K562 (cell line): ENCODE measurements at regions not wholly inside any gene's neighbourhood (a gene's known extent, or its start where the extent isn't known, plus 50 kb on each side); places are given as distances from the start of the nearest gene placed in this dataset.

Experiments
- ARID1B ChIP-seq: fragments of 450-650 bp; IDR thresholded peaks from 2 replicates; pipeline ENCODE4 v1.6.1; 2016; ENCODE audit warnings: antibody characterized with exemption, mild to moderate bottlenecking, inconsistent platforms
- CBX8 ChIP-seq: fragments of 200-600 bp; sonication (generic); IDR thresholded peaks from 2 replicates; pipeline ENCODE4 v1.6.1; 2012; ENCODE audit warnings: borderline replicate concordance, mixed run types, low read depth, mild to moderate bottlenecking, moderate library complexity, mixed read lengths, low read length, control low read depth, inconsistent platforms; ENCODE audit not compliant: poor library complexity, severe bottlenecking; ENCODE audit errors: extremely low read depth
- ELF2 ChIP-seq: fragments of 250-450 bp; sonication (Bioruptor Pico); IDR thresholded peaks from 2 replicates; pipeline ENCODE4 v1.5.0; 2021; ENCODE audit warnings: mild to moderate bottlenecking
- EP400 ChIP-seq: fragments of 450-650 bp; IDR thresholded peaks from 2 replicates; pipeline ENCODE4 v1.6.1; 2017; ENCODE audit warnings: antibody characterized with exemption, mild to moderate bottlenecking, moderate library complexity
- ETV5 ChIP-seq: sonication (generic); formaldehyde crosslinking; IDR thresholded peaks from 2 replicates; pipeline ENCODE4 v1.4.0; 2020; ENCODE audit warnings: low read depth, mild to moderate bottlenecking, missing genetic modification reagents
- GABPA ChIP-seq: fragments of 200-800 bp; sonication (Bioruptor generic); conservative IDR thresholded peaks from 2 replicates; pipeline ENCODE4 v1.6.1; 2016; ENCODE audit warnings: low read depth, missing genetic modification characterization, missing compliant biosample characterization
- HDAC3 ChIP-seq: fragments of 450-650 bp; IDR thresholded peaks from 2 replicates; pipeline ENCODE4 v1.6.1; 2018; ENCODE audit warnings: borderline replicate concordance, mild to moderate bottlenecking, moderate library complexity; ENCODE audit not compliant: partially characterized antibody
- HMG20B ChIP-seq: fragments of 250-450 bp; sonication (Bioruptor Pico); IDR thresholded peaks from 2 replicates; pipeline ENCODE4 v1.5.0; 2021; ENCODE audit warnings: mild to moderate bottlenecking
- L3MBTL2 ChIP-seq: fragments of 450-650 bp; IDR thresholded peaks from 2 replicates; pipeline ENCODE4 v1.6.1; 2016; ENCODE audit warnings: mild to moderate bottlenecking, moderate library complexity
- MAFF ChIP-seq: IDR thresholded peaks from 2 replicates; pipeline ENCODE4 v1.6.1; 2012; ENCODE audit warnings: low read length, improper control_type of control experiment
- NR2C1 ChIP-seq, 2 experiments: fragments of 450-650 bp; IDR thresholded peaks; 2 replicates each; pipeline ENCODE4 v1.6.1; 2017; ENCODE audit warnings: mild to moderate bottlenecking in 2 of 2, antibody characterized with exemption in 1 of 2, inconsistent platforms in 1 of 2, missing compliant biosample characterization in 1 of 2, missing genetic modification characterization in 1 of 2
- NR2C2 ChIP-seq, 2 experiments: fragments of 200-800 bp in 1 of 2; sonication (Bioruptor generic) in 1 of 2; sonication (generic) in 1 of 2; formaldehyde crosslinking in 1 of 2; IDR thresholded peaks; 2 replicates each; pipeline versions ENCODE4 v1.6.1 to v1.8.0; 2016 to 2022; ENCODE audit warnings: mild to moderate bottlenecking in 1 of 2, missing compliant biosample characterization in 1 of 2, missing genetic modification characterization in 1 of 2, missing genetic modification reagents in 1 of 2
- OTX1 ChIP-seq: fragments of 450-650 bp; formaldehyde crosslinking; IDR thresholded peaks from 2 replicates; pipeline ENCODE4 v1.4.0; 2022; ENCODE audit warnings: mild to moderate bottlenecking
- RBM17 ChIP-seq: fragments of 200-400 bp; formaldehyde crosslinking; IDR thresholded peaks from 2 replicates; pipeline ENCODE4 v1.6.1; 2017; ENCODE audit warnings: low read depth, mild to moderate bottlenecking, low read length, borderline replicate concordance
- SAFB ChIP-seq: fragments of 200-400 bp; formaldehyde crosslinking; IDR thresholded peaks from 2 replicates; pipeline ENCODE4 v1.6.1; 2017; ENCODE audit warnings: low read depth, low read length, borderline replicate concordance
- ZC3H8 ChIP-seq: fragments of 450-650 bp; IDR thresholded peaks from 2 replicates; pipeline ENCODE4 v1.6.1; 2017
- ZNF174 ChIP-seq: fragments of 250-450 bp; sonication (Bioruptor Pico); IDR thresholded peaks from 2 replicates; pipeline ENCODE4 v1.4.0; 2020; ENCODE audit warnings: mild to moderate bottlenecking
- ZNF41 ChIP-seq: fragments of 250-450 bp; sonication (Bioruptor Pico); conservative IDR thresholded peaks from 2 replicates; pipeline ENCODE4 v1.4.0; 2020; ENCODE audit warnings: mild to moderate bottlenecking
- ZNF589 ChIP-seq: fragments of 200-800 bp; sonication (Bioruptor generic); IDR thresholded peaks from 2 replicates; pipeline ENCODE4 v1.6.1; 2016; ENCODE audit warnings: low read depth, missing genetic modification characterization, missing compliant biosample characterization
- TF ChIP-seq, protein P1 (sequence below): fragments of 450-650 bp; IDR thresholded peaks from 2 replicates; pipeline ENCODE4 v1.6.1; 2014; ENCODE audit warnings: low read depth, mild to moderate bottlenecking, moderate library complexity, borderline replicate concordance
- TF ChIP-seq, protein P2 (sequence below): fragments of 450-650 bp; IDR thresholded peaks from one replicate; pipeline ENCODE4 v1.6.1; 2018; ENCODE audit warnings: mild to moderate bottlenecking, moderate library complexity; ENCODE audit not compliant: partially characterized antibody
- TF ChIP-seq, protein P3 (sequence below), 2 experiments: IDR thresholded peaks; 2 replicates each; pipeline ENCODE4 v1.6.1; 2012; ENCODE audit warnings: improper control_type of control experiment in 2 of 2, low read depth in 2 of 2, low read length in 2 of 2, borderline replicate concordance in 1 of 2

DNA sequence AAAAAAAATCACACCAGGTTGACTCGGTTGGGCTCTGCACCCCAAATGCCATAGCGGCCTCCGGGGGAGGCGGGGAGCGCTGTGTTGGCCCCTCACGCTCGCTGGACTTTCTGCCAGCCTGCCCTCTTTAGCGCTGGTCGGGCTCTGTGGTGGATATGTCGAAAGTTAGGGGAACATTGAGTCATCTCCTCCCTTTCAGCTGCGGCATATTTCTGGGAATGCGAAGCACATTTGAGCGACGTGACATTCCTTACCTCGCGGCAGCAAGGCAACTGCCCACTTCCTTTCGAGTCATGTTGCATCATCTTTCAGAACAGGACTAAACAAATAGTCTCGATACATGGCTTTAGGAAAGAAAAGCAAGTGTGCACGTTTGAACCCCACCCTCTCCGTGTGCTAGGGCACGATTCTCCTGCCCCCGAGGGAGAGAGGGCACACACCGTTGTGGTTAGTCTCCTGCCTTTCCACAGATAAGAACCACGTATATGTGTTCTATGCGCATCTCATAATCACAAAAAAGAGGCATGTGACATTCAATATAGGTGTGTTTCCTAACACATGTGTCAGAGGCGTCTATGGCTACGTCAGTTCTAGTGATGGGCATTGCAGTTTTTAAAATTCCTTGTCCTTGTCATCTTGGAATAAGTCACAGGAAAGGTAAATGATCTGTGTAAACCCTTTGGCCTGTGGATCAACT, 105.9 kb upstream of the SLC45A1 start (continued):
- TF ChIP-seq, protein P1, sequence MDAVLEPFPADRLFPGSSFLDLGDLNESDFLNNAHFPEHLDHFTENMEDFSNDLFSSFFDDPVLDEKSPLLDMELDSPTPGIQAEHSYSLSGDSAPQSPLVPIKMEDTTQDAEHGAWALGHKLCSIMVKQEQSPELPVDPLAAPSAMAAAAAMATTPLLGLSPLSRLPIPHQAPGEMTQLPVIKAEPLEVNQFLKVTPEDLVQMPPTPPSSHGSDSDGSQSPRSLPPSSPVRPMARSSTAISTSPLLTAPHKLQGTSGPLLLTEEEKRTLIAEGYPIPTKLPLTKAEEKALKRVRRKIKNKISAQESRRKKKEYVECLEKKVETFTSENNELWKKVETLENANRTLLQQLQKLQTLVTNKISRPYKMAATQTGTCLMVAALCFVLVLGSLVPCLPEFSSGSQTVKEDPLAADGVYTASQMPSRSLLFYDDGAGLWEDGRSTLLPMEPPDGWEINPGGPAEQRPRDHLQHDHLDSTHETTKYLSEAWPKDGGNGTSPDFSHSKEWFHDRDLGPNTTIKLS = peak; percentile 47; the same call in 1 of the 2 replicates
- TF ChIP-seq ETV5 (CRISPR knock-in tag) = peak; percentile 81
- TF ChIP-seq GABPA (tag) = peak; percentile 56
- no peak for TF ChIP-seq ELF2 (CRISPR knock-in tag)
- TF ChIP-seq RBM17 = no peak
- peak; percentile 87 for TF ChIP-seq EP400
- TF ChIP-seq ZNF174 = no peak
- TF ChIP-seq HDAC3 = no peak
- no peak for TF ChIP-seq MAFF
- peak; percentile 94 for TF ChIP-seq ZNF589 (CRISPR knock-in tag)
- TF ChIP-seq ZNF41 (CRISPR knock-in tag) = no peak
- TF ChIP-seq CBX8 = no peak
- TF ChIP-seq OTX1 (CRISPR knock-in tag) = no peak
- no peak for TF ChIP-seq SAFB
- TF ChIP-seq, protein P2, sequence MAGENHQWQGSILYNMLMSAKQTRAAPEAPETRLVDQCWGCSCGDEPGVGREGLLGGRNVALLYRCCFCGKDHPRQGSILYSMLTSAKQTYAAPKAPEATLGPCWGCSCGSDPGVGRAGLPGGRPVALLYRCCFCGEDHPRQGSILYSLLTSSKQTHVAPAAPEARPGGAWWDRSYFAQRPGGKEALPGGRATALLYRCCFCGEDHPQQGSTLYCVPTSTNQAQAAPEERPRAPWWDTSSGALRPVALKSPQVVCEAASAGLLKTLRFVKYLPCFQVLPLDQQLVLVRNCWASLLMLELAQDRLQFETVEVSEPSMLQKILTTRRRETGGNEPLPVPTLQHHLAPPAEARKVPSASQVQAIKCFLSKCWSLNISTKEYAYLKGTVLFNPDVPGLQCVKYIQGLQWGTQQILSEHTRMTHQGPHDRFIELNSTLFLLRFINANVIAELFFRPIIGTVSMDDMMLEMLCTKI = no peak
- TF ChIP-seq L3MBTL2 = peak; percentile 93
- no peak for TF ChIP-seq ZC3H8
- TF ChIP-seq NR2C2 (CRISPR knock-in tag; IDR thresholded peaks at IDR 0.05) = no peak
- peak; percentile 63; the same call in 1 of the 2 replicates for TF ChIP-seq NR2C2 (tag; IDR thresholded peaks at IDR 0.05)
- no peak for TF ChIP-seq HMG20B (CRISPR knock-in tag)
- no peak for TF ChIP-seq NR2C1 (IDR thresholded peaks at IDR 0.05)
- no peak for TF ChIP-seq NR2C1 (tag; IDR thresholded peaks at IDR 0.05)
- peak; percentile 74 for TF ChIP-seq ARID1B
- TF ChIP-seq, protein P3, sequence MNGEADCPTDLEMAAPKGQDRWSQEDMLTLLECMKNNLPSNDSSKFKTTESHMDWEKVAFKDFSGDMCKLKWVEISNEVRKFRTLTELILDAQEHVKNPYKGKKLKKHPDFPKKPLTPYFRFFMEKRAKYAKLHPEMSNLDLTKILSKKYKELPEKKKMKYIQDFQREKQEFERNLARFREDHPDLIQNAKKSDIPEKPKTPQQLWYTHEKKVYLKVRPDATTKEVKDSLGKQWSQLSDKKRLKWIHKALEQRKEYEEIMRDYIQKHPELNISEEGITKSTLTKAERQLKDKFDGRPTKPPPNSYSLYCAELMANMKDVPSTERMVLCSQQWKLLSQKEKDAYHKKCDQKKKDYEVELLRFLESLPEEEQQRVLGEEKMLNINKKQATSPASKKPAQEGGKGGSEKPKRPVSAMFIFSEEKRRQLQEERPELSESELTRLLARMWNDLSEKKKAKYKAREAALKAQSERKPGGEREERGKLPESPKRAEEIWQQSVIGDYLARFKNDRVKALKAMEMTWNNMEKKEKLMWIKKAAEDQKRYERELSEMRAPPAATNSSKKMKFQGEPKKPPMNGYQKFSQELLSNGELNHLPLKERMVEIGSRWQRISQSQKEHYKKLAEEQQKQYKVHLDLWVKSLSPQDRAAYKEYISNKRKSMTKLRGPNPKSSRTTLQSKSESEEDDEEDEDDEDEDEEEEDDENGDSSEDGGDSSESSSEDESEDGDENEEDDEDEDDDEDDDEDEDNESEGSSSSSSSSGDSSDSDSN (IDR thresholded peaks at IDR 0.05; ENCODE audit: borderline replicate concordance in 1 of 2, low read depth in 2 of 2, low read length in 2 of 2) = 0 out of 4 replicates have a peak, but pooled peaks have one; percentile 23 to 42
